Tibial nerve (tissue), 3 donors: ENCODE measurements at regions not wholly inside any gene's neighbourhood (a gene's known extent, or its start where the extent isn't known, plus 50 kb on each side); places are given as distances from the start of the nearest gene placed in this dataset.

ENCODE experiments used
- CTCF ChIP-seq, 5 experiments: fragments of 200-600 bp in 3 of 5; fragments of 450-650 bp in 2 of 5; sonication (generic) in 3 of 5; IDR thresholded peaks; one replicate each; pipeline ENCODE4 v1.5.1; 2016 to 2019; ENCODE audit warnings: antibody characterized with exemption in 5 of 5, mild to moderate bottlenecking in 3 of 5, moderate library complexity in 2 of 5
- POLR2A ChIP-seq, 2 donors: fragments of 450-650 bp; IDR thresholded peaks; one replicate each; pipeline ENCODE4 v1.6.1; 2017; ENCODE audit warnings: antibody characterized with exemption in 2 of 2, mild to moderate bottlenecking in 2 of 2, moderate library complexity in 2 of 2

- TF ChIP-seq CTCF (IDR thresholded peaks at IDR 0.05) (no peak), POLR2A (IDR thresholded peaks at IDR 0.05) (no peak)
Measured at GRCh38 chr16:47907109-47907508, 248.7 kb downstream of the ABCC12 start.
